Mucosa of rectum (tissue), 2 donors: ENCODE measurements at regions not wholly inside any gene's neighbourhood (a gene's known extent, or its start where the extent isn't known, plus 50 kb on each side); places are given as distances from the start of the nearest gene placed in this dataset.
A peak's percentile ranks its signal among the peaks of the same experiment; 100 is the strongest.

Experiments used
- H3K27ac ChIP-seq, 2 donors: one replicate each; pipeline ENCODE4 v1.7.0; 2013; ENCODE audit warnings: inconsistent platforms in 2 of 2, low read depth in 2 of 2, low read length in 2 of 2
- H3K27me3 ChIP-seq, 2 donors: one replicate each; pipeline ENCODE4 v1.7.0; 2013; ENCODE audit warnings: low read length in 2 of 2; ENCODE audit not compliant: control insufficient read depth in 2 of 2, insufficient read depth in 2 of 2
- H3K36me3 ChIP-seq, 2 donors: one replicate each; pipeline ENCODE4 v1.7.0; 2013; ENCODE audit warnings: low read length in 2 of 2; ENCODE audit not compliant: control insufficient read depth in 2 of 2, insufficient read depth in 2 of 2
- H3K4me1 ChIP-seq, 2 donors: one replicate each; pipeline ENCODE4 v1.7.0; 2013; ENCODE audit warnings: low read length in 2 of 2, mild to moderate bottlenecking in 1 of 2; ENCODE audit not compliant: control insufficient read depth in 2 of 2, insufficient read depth in 2 of 2
- H3K4me3 ChIP-seq, 2 donors: one replicate each; pipeline ENCODE4 v1.7.0; 2013; ENCODE audit warnings: low read length in 2 of 2
- H3K9ac ChIP-seq, 2 donors: one replicate each; pipeline ENCODE4 v1.7.0; 2013; ENCODE audit warnings: low read length in 2 of 2, low read depth in 1 of 2, mild to moderate bottlenecking in 1 of 2
- H3K9me3 ChIP-seq, 2 donors: one replicate each; pipeline ENCODE4 v1.7.0; 2013; ENCODE audit warnings: low read length in 2 of 2; ENCODE audit not compliant: control insufficient read depth in 2 of 2
- donor health status: healthy.
- donor health status: Normal muscosa, but diverticular disease.

DNA sequence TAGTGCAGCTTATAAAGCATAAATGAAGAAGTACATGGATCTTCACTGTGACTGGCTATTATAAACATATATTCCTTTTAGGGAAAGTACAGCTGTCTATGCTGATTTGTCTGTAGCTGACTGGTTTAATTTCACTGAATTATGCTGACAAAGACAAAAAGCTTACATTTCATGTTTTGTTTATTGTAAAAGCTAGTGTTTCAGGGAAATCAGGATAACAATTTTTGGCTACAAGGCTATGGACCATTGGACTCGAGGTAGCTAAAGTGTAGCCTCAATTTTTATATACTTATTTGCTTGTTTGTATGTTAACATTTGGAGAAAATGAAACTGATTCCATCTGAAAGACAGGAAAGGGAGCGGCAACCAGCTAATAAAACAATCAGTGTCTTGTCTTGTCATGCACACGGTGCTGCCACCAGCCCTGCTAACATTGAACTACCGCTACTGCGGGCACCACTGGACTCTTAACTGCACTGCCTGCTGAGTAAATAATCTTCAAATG is 480.2 kb downstream of the COL11A1 start:
- no peaks in the 10 kb centered on the region for H3K27me3 ChIP-seq
- no peaks in the 10 kb centered on the region for H3K4me1 ChIP-seq
- peak overlapping the region; percentile 9 to 35 for H3K4me3 ChIP-seq
- H3K9me3 ChIP-seq, result no peaks in the 10 kb centered on the region
- no peak overlapping the region for H3K27ac ChIP-seq
- no peaks in the 10 kb centered on the region for H3K36me3 ChIP-seq
- no peak overlapping the region for H3K9ac ChIP-seq

DNA sequence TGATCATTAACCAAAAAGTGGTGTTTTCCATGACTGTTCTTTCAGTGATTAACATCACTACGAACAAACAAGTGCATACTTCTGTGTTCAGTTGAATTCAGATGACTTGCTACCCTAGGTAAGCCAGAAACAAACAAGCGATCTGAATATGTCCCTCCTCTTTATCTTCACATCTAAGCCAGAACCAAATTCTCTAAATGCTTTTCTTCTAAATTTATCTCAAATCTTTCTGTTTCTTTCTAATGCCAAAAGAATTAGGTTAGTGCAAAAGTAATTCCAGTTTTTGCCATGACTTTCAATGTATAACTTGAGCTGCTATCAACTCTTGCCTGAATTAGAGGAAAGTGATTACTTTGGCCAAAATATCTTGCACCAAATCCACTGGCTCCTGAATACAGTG is 481.2 kb downstream of the COL11A1 start:
- no peak overlapping the region for H3K4me3 ChIP-seq
- no peaks in the 10 kb centered on the region for H3K9me3 ChIP-seq
- H3K4me1 ChIP-seq, result no peaks in the 10 kb centered on the region
- H3K9ac ChIP-seq, result no peak overlapping the region
- no peaks in the 10 kb centered on the region for H3K36me3 ChIP-seq
- H3K27ac ChIP-seq, result no peak overlapping the region
- H3K27me3 ChIP-seq, result no peaks in the 10 kb centered on the region

DNA sequence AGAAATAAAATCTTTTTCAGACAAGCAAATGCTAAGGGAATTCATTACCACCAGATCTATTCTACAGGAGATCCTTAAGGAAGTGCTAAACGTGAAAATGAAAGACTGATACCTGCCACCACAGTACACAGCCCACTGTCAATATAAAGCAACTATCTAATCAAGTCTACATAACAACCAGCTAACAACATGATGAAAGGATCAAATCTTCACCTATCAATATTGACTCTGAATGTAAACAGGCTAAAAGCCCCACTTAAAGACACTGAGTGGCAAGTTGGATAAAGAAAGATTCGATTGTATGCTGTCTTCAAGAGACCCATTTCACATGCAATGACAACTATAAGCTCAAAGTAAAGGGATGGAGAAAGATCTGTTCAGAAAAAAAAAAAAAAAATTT is 492.4 kb downstream of the COL11A1 start:
- H3K27me3 ChIP-seq, result no peaks in the 10 kb centered on the region
- H3K9me3 ChIP-seq, result no peaks in the 10 kb centered on the region
- H3K9ac ChIP-seq, result no peak overlapping the region
- no peak overlapping the region for H3K4me3 ChIP-seq
- H3K36me3 ChIP-seq, result no peaks in the 10 kb centered on the region
- no peaks in the 10 kb centered on the region for H3K4me1 ChIP-seq
- no peak overlapping the region for H3K27ac ChIP-seq

DNA sequence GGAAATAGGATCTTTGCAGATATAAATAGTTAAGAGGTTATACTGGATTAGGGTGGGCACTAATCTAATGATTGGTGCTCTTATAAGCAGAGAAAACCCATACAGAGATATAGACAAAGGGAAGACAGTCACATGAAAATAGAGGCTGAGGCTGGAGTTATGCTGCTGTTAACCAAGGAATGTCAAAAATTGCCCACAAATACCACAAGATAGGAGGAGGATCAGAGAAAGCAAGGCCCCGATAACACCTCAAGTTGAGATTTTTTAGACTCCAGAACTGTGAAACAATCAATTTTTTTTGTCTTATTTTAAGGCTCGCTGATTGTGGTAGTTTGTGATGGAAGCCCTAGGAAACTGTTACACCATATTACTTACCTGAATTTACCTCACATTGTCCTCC is 513.2 kb downstream of the COL11A1 start:
- Histone ChIP-seq H3K27me3 (no peaks in the 10 kb centered on the region), H3K9me3 (no peaks in the 10 kb centered on the region), H3K9ac (no peak overlapping the region), H3K36me3 (no peaks in the 10 kb centered on the region), H3K27ac (no peak overlapping the region), H3K4me3 (no peak overlapping the region), H3K4me1 (no peaks in the 10 kb centered on the region)

DNA sequence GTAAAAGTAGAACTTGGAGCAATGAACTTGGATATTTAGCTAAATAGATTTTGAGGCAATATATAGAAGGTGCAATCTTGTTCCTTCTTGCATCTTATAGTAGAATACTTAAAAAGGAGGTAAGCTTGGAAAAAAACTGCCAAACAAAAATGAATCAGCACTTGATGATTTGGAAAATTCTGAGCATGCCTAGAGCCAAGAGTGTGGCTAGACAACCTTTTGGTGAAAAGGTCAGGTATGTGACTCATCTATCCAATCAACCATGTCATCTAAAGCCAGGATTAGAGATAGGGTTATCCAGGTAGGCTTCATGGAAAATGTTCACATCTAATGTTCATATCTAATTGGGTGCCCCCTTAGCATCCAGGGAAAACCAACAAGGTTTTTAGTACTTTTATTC is 515.0 kb downstream of the COL11A1 start:
- H3K9me3 ChIP-seq, result no peaks in the 10 kb centered on the region
- H3K9ac ChIP-seq, result no peak overlapping the region
- no peaks in the 10 kb centered on the region for H3K27me3 ChIP-seq
- H3K27ac ChIP-seq, result no peak overlapping the region
- no peaks in the 10 kb centered on the region for H3K4me1 ChIP-seq
- no peak overlapping the region for H3K4me3 ChIP-seq
- H3K36me3 ChIP-seq, result no peaks in the 10 kb centered on the region

DNA sequence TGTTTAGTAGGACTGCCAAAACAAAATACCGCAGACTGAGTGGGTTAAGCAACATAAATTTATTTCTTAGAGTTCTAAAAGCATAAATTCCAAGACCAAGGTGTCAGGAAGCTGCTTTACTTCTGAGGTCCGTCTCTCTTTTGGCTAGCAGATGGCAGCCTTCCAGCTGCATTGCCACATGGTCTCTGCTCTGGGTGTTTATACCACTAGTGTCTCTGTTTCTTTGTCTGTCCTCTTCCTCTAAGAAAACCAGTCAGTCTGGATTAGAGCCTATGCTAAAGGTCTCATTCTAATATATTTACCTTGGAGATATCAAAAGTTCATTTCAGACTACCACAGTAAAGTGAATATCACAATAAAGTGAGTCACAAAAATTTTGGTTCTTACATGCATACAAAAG is 519.8 kb downstream of the COL11A1 start:
- Histone ChIP-seq H3K9ac (no peak overlapping the region), H3K36me3 (no peaks in the 10 kb centered on the region), H3K27me3 (no peaks in the 10 kb centered on the region), H3K27ac (no peak overlapping the region), H3K4me3 (no peak overlapping the region), H3K9me3 (no peaks in the 10 kb centered on the region), H3K4me1 (no peaks in the 10 kb centered on the region)

DNA sequence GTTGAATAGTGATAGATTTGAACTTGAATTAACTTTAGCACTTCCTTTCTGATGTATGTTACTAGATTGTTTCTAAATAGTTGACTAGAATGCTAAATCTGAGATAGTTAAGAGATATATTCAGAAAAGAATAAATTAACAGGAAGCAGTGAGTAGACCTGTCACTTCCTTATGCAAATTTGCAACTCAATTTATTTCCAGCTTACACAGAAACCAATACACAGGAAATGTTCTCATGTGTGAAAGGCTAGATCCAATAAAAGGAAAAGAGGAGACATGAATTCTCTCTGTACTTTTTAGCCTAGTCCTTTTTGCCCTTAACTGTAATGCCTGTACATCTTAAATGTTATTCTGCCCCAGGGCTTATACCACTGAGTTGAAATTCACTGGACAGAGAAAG is 522.3 kb downstream of the COL11A1 start:
- no peaks in the 10 kb centered on the region for H3K27me3 ChIP-seq
- H3K36me3 ChIP-seq, result no peaks in the 10 kb centered on the region
- no peak overlapping the region for H3K9ac ChIP-seq
- no peaks in the 10 kb centered on the region for H3K4me1 ChIP-seq
- no peak overlapping the region for H3K4me3 ChIP-seq
- H3K27ac ChIP-seq, result no peak overlapping the region
- no peaks in the 10 kb centered on the region for H3K9me3 ChIP-seq

DNA sequence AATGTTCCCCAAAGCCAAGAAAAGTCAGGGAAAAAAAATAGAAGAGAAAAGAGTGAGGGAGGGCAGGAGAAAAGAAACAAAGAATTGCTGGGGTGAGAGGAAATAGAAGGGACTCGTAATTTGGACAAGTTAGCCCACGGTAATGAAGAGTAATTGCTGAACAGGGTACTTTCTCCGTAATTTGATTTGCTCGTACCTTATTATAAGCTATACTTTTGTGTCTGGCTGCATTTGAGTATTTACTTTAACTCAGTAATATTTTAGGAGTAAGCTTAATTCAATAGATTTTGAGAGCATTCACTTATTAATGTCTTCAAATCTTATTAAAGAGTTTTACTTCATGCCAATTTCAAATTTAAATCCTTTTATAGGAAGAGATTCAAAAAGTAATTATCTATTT is 527.5 kb downstream of the COL11A1 start:
- Histone ChIP-seq H3K4me1 (no peaks in the 10 kb centered on the region), H3K27ac (no peak overlapping the region), H3K27me3 (no peaks in the 10 kb centered on the region), H3K9ac (no peak overlapping the region), H3K9me3 (no peaks in the 10 kb centered on the region), H3K36me3 (no peaks in the 10 kb centered on the region), H3K4me3 (no peak overlapping the region)

DNA sequence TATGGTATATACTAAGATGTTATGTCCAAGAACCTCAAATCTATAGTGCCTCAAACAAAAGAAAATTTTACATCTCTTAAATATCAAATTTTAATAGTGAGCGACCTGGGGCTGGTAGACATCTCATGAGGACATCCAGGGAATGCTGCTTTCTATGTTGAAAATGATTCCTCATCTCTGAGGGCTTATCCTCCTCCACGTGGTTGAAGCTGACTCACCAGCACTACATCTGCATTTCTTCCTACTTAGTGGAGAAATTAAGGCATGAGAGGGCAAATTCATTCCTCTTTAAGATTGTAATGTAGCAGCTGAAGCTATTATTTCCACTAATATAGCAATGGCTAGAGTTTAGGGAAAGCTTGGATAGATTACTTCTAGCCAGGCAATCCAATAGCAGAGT is 529.5 kb downstream of the COL11A1 start:
- Histone ChIP-seq H3K4me3 (no peak overlapping the region), H3K27me3 (no peaks in the 10 kb centered on the region), H3K9ac (no peak overlapping the region), H3K27ac (no peak overlapping the region), H3K4me1 (no peaks in the 10 kb centered on the region), H3K9me3 (no peaks in the 10 kb centered on the region), H3K36me3 (no peaks in the 10 kb centered on the region)

DNA sequence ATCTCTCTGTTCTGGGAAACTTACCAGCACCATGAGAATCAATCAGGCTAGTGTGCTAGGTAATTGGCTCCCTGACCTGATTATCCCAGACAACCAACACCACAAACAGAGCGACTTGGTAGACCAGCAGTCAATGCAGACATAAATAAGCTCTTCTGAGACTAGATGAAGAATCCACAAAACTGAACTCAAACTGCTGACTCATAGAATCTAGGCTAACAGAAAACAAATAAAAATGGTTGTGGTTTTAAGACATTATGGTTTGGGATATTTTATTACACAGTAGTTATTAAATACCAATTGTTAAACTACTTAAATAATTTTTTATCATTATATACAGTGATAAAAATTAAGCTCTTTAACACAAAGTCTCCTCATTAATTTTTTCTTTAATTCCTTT is 535.7 kb downstream of the COL11A1 start:
- no peak overlapping the region for H3K9ac ChIP-seq
- no peaks in the 10 kb centered on the region for H3K4me1 ChIP-seq
- H3K9me3 ChIP-seq, result no peaks in the 10 kb centered on the region
- H3K36me3 ChIP-seq, result no peaks in the 10 kb centered on the region
- no peak overlapping the region for H3K4me3 ChIP-seq
- no peaks in the 10 kb centered on the region for H3K27me3 ChIP-seq
- H3K27ac ChIP-seq, result no peak overlapping the region

DNA sequence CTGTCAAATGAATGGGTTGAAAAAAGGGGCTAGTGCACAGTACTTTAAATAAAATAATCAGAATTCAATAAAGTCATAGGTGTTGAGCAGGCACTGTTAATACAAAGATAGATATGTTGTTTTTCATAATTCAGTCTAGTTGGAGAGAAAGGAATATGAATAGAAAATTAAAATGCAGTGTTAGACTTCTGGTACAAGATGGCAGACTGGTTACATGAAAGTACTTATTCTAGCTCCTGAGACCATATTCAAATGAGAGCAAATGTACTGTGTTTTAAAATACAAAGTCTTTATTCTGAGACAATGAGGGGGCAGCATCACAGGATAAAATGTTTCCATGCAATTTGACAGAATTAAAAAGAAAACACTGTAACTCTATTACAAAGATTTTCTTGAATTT is 542.1 kb downstream of the COL11A1 start:
- H3K27me3 ChIP-seq, result no peaks in the 10 kb centered on the region

More for the DNA sequence above, 542.1 kb downstream of the COL11A1 start:
- Histone ChIP-seq H3K27ac (no peak overlapping the region), H3K36me3 (no peaks in the 10 kb centered on the region), H3K4me1 (no peaks in the 10 kb centered on the region), H3K9ac (no peak overlapping the region), H3K9me3 (no peaks in the 10 kb centered on the region), H3K4me3 (no peak overlapping the region)
